HepG2 (cell line): ENCODE measurements at regions not wholly inside any gene's neighbourhood (a gene's known extent, or its start where the extent isn't known, plus 50 kb on each side); places are given as distances from the start of the nearest gene placed in this dataset.

Source experiments
- ATAC-seq: fragments of 200-7000 bp; cut with Tn5 transposase; 3 replicates; pipeline ENCODE4 v1.9.1; 2020; ENCODE audit warnings: mild to moderate bottlenecking, moderate library complexity
- BruUV-seq: library from RNA; stranded (reverse); fragments of 400-500 nt; replicated peaks from 2 replicates; lab custom pipeline; 2021; lab: Mats Ljungman, UMichigan
- CTCF ChIA-PET: fragments of 300-600 bp; formaldehyde crosslinking; extraction: SDS; loops from one replicate; lab custom pipeline; 2021; ENCODE audit warnings: low total read pairs, inconsistent platforms, low intra/inter-chr PET ratio; lab: Yijun Ruan, JAX
- POLR2A ChIA-PET: fragments of 350-600 bp; sonication (Branson Sonifier 250); formaldehyde crosslinking; loops from one replicate; lab custom pipeline; 2020; ENCODE audit warnings: antibody characterized with exemption, inconsistent platforms; lab: Yijun Ruan, JAX
- DNase-seq: peaks from one replicate; pipeline ENCODE4 v3.0.0-alpha.2; 2015; ENCODE audit warnings: low spot score
- FAIRE-seq: peaks from 3 replicates; lab custom pipeline; 2011; peaks lifted over from hg19 to GRCh38; lab: Jason Lieb, UNC
- H2AFZ ChIP-seq: one replicate; pipeline ENCODE4 v1.6.1; 2011; ENCODE audit warnings: low read length, inconsistent platforms
- H3K27ac ChIP-seq: fragments of 300-600 bp; 3 replicates; pipeline ENCODE4 v1.8.0; 2011; ENCODE audit warnings: mixed run types, mild to moderate bottlenecking, mixed read lengths, low read length, inconsistent platforms; ENCODE audit not compliant: insufficient read depth; ENCODE audit errors: extremely low read length
- H3K27me3 ChIP-seq, 2 experiments: fragments of 200-600 bp in 1 of 2; 2 replicates in 1 of 2; 3 replicates in 1 of 2; pipeline versions ENCODE4 v1.6.0 to v1.8.0; 2011; ENCODE audit warnings: low read length in 2 of 2, mild to moderate bottlenecking in 2 of 2, moderate library complexity in 2 of 2, inconsistent platforms in 1 of 2; ENCODE audit not compliant: insufficient read depth in 2 of 2, control insufficient read depth in 1 of 2
- H3K36me3 ChIP-seq, 2 experiments: fragments of 200-600 bp in 1 of 2; replicated peaks in 1 of 2; 2 replicates in 1 of 2; 3 replicates in 1 of 2; pipeline versions ENCODE4 v1.5.1 to v1.8.0; 2011; ENCODE audit warnings: low read length in 2 of 2, inconsistent platforms in 1 of 2; ENCODE audit not compliant: insufficient read depth in 2 of 2, control insufficient read depth in 1 of 2
- H3K4me1 ChIP-seq: 2 replicates; pipeline ENCODE4 v1.5.1; 2012; ENCODE audit warnings: low read length, inconsistent platforms; ENCODE audit not compliant: insufficient read depth
- H3K4me2 ChIP-seq: 2 replicates; pipeline ENCODE4 v1.6.0; 2011; ENCODE audit warnings: low read depth, low read length, inconsistent platforms
- H3K4me3 ChIP-seq, 3 experiments: fragments of 200-600 bp in 1 of 3; sonication (generic), shearing (Covaris generic) in 1 of 3; replicated peaks in 1 of 3; 2 replicates each; pipeline ENCODE4 v1.5.1; 2011 to 2016; ENCODE audit warnings: low read length in 3 of 3, inconsistent platforms in 2 of 3, low read depth in 2 of 3, mild to moderate bottlenecking in 2 of 3, control low read depth in 1 of 3, mixed read lengths in 1 of 3; ENCODE audit not compliant: insufficient read depth in 1 of 3
- H3K79me2 ChIP-seq: one replicate; pipeline ENCODE4 v1.6.1; 2011; ENCODE audit warnings: low read length, inconsistent platforms; ENCODE audit not compliant: insufficient read depth
- H3K9ac ChIP-seq: 2 replicates; pipeline ENCODE4 v1.6.0; 2011; ENCODE audit warnings: mild to moderate bottlenecking, low read depth, low read length, inconsistent platforms; ENCODE audit not compliant: insufficient read depth
- H3K9me3 ChIP-seq: 2 replicates; pipeline ENCODE4 v1.5.1; 2012; ENCODE audit warnings: mild to moderate bottlenecking, low read length
- H4K20me1 ChIP-seq: 2 replicates; pipeline ENCODE4 v1.6.0; 2011; ENCODE audit warnings: inconsistent platforms, mild to moderate bottlenecking, low read length, moderate library complexity; ENCODE audit not compliant: insufficient read depth
- BRD4 ChIP-seq: sonication (generic); formaldehyde crosslinking; IDR thresholded peaks from 2 replicates; pipeline ENCODE4 v1.4.0; 2020; ENCODE audit warnings: missing genetic modification reagents
- CEBPG ChIP-seq: IDR thresholded peaks from 2 replicates; pipeline ENCODE4 v1.6.1; 2016
- EZH2 ChIP-seq: conservative IDR thresholded peaks from 2 replicates; pipeline ENCODE4 v1.6.1; 2012; ENCODE audit warnings: mild to moderate bottlenecking, low read depth, low read length, moderate library complexity
- JUND ChIP-seq: sonication (generic); formaldehyde crosslinking; IDR thresholded peaks from 2 replicates; pipeline ENCODE4 v1.8.0; 2022; ENCODE audit warnings: mild to moderate bottlenecking, missing genetic modification reagents
- LCORL ChIP-seq, 2 experiments: fragments of 450-650 bp in 1 of 2; sonication (generic) in 1 of 2; formaldehyde crosslinking in 1 of 2; IDR thresholded peaks; 2 replicates each; pipeline versions ENCODE4 v1.5.0 to v1.6.1; 2017 to 2020; ENCODE audit warnings: antibody characterized with exemption in 1 of 2, missing genetic modification reagents in 1 of 2
- MED8 ChIP-seq: sonication (generic); formaldehyde crosslinking; IDR thresholded peaks from 2 replicates; pipeline ENCODE4 v1.8.1; 2023; ENCODE audit warnings: mild to moderate bottlenecking, missing genetic modification reagents; ENCODE audit not compliant: insufficient replicate concordance
- NFE2L2 ChIP-seq: fragments of 150-350 bp; IDR thresholded peaks from 2 replicates; pipeline ENCODE4 v1.6.1; 2014; ENCODE audit warnings: low read length
- PRDM4 ChIP-seq: sonication (generic); formaldehyde crosslinking; IDR thresholded peaks from 2 replicates; pipeline ENCODE4 v1.9.0; 2021; ENCODE audit warnings: missing genetic modification reagents, borderline replicate concordance
- RAD51 ChIP-seq: fragments of 450-650 bp; IDR thresholded peaks from 2 replicates; pipeline ENCODE4 v1.6.1; 2016; ENCODE audit warnings: borderline replicate concordance
- SP5 ChIP-seq: IDR thresholded peaks from 2 replicates; pipeline ENCODE4 v1.6.1; 2016; ENCODE audit warnings: low read depth, borderline replicate concordance
- ZKSCAN8 ChIP-seq: IDR thresholded peaks from 2 replicates; pipeline ENCODE4 v1.6.1; 2016; ENCODE audit warnings: borderline replicate concordance, missing genetic modification reagents, missing compliant biosample characterization
- ZNF446 ChIP-seq: sonication (generic); formaldehyde crosslinking; IDR thresholded peaks from 2 replicates; pipeline ENCODE4 v1.5.0; 2020; ENCODE audit warnings: mild to moderate bottlenecking, missing genetic modification reagents
- ZNF468 ChIP-seq: sonication (generic); formaldehyde crosslinking; IDR thresholded peaks from 2 replicates; pipeline ENCODE4 v1.8.0; 2022; ENCODE audit warnings: mild to moderate bottlenecking, moderate library complexity, missing genetic modification reagents
- ZNF670 ChIP-seq: sonication (generic); formaldehyde crosslinking; IDR thresholded peaks from 2 replicates; pipeline ENCODE4 v1.8.0; 2022; ENCODE audit warnings: mild to moderate bottlenecking, missing genetic modification reagents, borderline replicate concordance
- ZNF777 ChIP-seq: sonication (generic); formaldehyde crosslinking; IDR thresholded peaks from 2 replicates; pipeline ENCODE4 v1.4.0; 2020; ENCODE audit warnings: missing genetic modification reagents
- ZNF841 ChIP-seq: sonication (generic); formaldehyde crosslinking; IDR thresholded peaks from 2 replicates; pipeline ENCODE4 v1.8.1; 2023; ENCODE audit warnings: missing genetic modification reagents, borderline replicate concordance
- WGBS: methylation state at CpG from one replicate; pipeline ENCODE4 v1.1.6; 2017; ENCODE audit warnings: low lambda C conversion rate; 5-methylcytosine and 5-hydroxymethylcytosine counted together
- in situ Hi-C: cut with HindIII; loops from 2 replicates; pipeline ENCODE4 v1.10.0; 2017; ENCODE audit warnings: low pct_unique_long_range_greater_than_20kb; ENCODE audit not compliant: extremely low pct_ligation_motif_present
- intact Hi-C: fragments of 100-400 bp; cut with micrococcal nuclease; formaldehyde crosslinking; loops from one replicate; pipeline ENCODE4 v1.10.0; 2022; ENCODE audit not compliant: unreplicated experiment
- TF ChIP-seq, protein P1 (sequence below): sonication (generic); formaldehyde crosslinking; IDR thresholded peaks from 2 replicates; pipeline ENCODE4 v1.8.0; 2022; ENCODE audit warnings: missing genetic modification reagents, low read depth, mild to moderate bottlenecking, borderline replicate concordance
- TF ChIP-seq, protein P2 (sequence below): sonication (generic); formaldehyde crosslinking; IDR thresholded peaks from 2 replicates; pipeline ENCODE4 v1.4.0; 2020; ENCODE audit warnings: low read depth, mild to moderate bottlenecking, missing genetic modification reagents

DNA sequence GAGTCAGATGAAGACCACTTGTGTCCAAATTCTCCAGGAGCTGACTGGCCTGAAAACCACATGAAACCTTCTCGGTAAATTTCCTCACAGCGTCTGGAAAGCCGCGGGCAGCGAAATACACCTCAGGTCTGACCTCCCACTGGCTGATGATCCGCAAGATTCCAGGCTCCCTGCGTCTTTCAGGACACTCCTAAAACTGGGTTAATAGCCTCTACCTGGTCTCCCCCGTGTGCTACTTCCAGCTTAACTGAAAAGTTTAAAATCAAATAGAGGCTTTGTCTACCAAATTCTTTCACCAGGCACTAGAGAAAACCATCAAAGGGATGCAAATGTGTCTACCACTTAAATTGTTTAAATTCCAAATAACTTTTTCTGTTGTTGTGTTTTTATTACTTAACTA is 312.6 kb downstream of the DRD1 start:
- Histone ChIP-seq H3K79me2 (no peaks in the 10 kb centered on the region), H3K9ac (no peak overlapping the region), H3K9me3 (no peaks in the 10 kb centered on the region), H3K36me3 (no peaks in the 10 kb centered on the region), H3K27me3 (no peaks in the 10 kb centered on the region; a peak in 2 of 5 replicates)
- WGBS, result 14% methylated on average over 1 of the region's 8 CpGs
- no peak for ATAC-seq
- no peak for TF ChIP-seq EZH2
- TF ChIP-seq NFE2L2, result no peak
- no peak for TF ChIP-seq JUND
- TF ChIP-seq ZNF841 (CRISPR knock-in tag), result no peak
- no peak for TF ChIP-seq RAD51
- no peak for TF ChIP-seq SP5 (CRISPR knock-in tag)
- no peak for TF ChIP-seq ZNF468 (CRISPR knock-in tag)
- TF ChIP-seq, protein P1, sequence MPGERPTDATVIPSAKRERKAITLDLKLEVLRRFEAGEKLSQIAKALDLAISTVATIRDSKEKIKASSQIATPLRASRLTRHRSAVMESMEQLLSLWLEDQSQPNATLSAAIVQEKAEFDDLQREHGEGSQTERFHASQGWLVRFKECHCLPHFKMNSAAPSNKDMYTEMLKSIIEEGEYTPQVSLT (CRISPR knock-in tag), result no peak
- TF ChIP-seq ZKSCAN8, result no peak
- no peak for TF ChIP-seq ZNF446
- TF ChIP-seq CEBPG, result no peak
- TF ChIP-seq, all 625 proteins: peak for 0
- Histone ChIP-seq H3K4me3 (no peak overlapping the region), H2AFZ (no peak overlapping the region), H3K4me1 (no peaks in the 10 kb centered on the region), H4K20me1 (no peaks in the 10 kb centered on the region), H3K4me2 (no peak overlapping the region), H3K27ac (no peak overlapping the region)
- POLR2A ChIA-PET, result no interaction called here
- CTCF ChIA-PET, result no interaction called here
- FAIRE-seq (no peak), DNase-seq (no peak)
- intact Hi-C loops, result no loop called here
- in situ Hi-C loops, result no loop called here
- BruUV-seq, result no TSS peak

- no peaks in the 10 kb centered on the region for H4K20me1 ChIP-seq
- H3K9me3 ChIP-seq, result no peaks in the 10 kb centered on the region
- intact Hi-C loops (no loop called here), in situ Hi-C loops (no loop called here)
- BruUV-seq, result no TSS peak
- H3K79me2 ChIP-seq, result no peaks in the 10 kb centered on the region
- no peak overlapping the region for H3K9ac ChIP-seq
- H2AFZ ChIP-seq, result no peak overlapping the region
- no peak overlapping the region for H3K4me3 ChIP-seq
- H3K27ac ChIP-seq, result no peak overlapping the region
- ATAC-seq, result no peak
- POLR2A ChIA-PET, result no interaction called here
- no peak for FAIRE-seq
- CTCF ChIA-PET, result no interaction called here
- H3K4me2 ChIP-seq, result no peak overlapping the region
- 36% methylated on average over 4 of the region's 4 CpGs for WGBS
- no peaks in the 10 kb centered on the region for H3K4me1 ChIP-seq
- no peak for DNase-seq
- H3K36me3 ChIP-seq, result no peaks in the 10 kb centered on the region
- H3K27me3 ChIP-seq, result no peaks in the 10 kb centered on the region; a peak in 2 of 5 replicates
- TF ChIP-seq ZNF777, result no peak
- no peak for TF ChIP-seq LCORL (IDR thresholded peaks at IDR 0.05)
- no peak for TF ChIP-seq LCORL (CRISPR knock-in tag; IDR thresholded peaks at IDR 0.05)
- TF ChIP-seq MED8, result no peak
- TF ChIP-seq ZNF670, result no peak
- TF ChIP-seq, protein P2, sequence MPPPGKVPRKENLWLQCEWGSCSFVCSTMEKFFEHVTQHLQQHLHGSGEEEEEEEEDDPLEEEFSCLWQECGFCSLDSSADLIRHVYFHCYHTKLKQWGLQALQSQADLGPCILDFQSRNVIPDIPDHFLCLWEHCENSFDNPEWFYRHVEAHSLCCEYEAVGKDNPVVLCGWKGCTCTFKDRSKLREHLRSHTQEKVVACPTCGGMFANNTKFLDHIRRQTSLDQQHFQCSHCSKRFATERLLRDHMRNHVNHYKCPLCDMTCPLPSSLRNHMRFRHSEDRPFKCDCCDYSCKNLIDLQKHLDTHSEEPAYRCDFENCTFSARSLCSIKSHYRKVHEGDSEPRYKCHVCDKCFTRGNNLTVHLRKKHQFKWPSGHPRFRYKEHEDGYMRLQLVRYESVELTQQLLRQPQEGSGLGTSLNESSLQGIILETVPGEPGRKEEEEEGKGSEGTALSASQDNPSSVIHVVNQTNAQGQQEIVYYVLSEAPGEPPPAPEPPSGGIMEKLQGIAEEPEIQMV (CRISPR knock-in tag), result no peak
- TF ChIP-seq BRD4 (CRISPR knock-in tag), result no peak
- no peak for TF ChIP-seq PRDM4 (CRISPR knock-in tag)
Observed at GRCh38 chr5:175129619-175130018, 314.4 kb downstream of the DRD1 start.
